GM12892 (cell line): ENCODE measurements at regions not wholly inside any gene's neighbourhood (a gene's known extent, or its start where the extent isn't known, plus 50 kb on each side); places are given as distances from the start of the nearest gene placed in this dataset.

Experiments used
- POLR2A ChIP-seq: IDR thresholded peaks from 2 replicates; pipeline ENCODE4 v1.6.1; 2011; ENCODE audit warnings: low read depth, low read length, control low read depth
- POLR2AphosphoS5 ChIP-seq: IDR thresholded peaks from 2 replicates; pipeline ENCODE4 v1.6.1; 2011; ENCODE audit warnings: low read depth, low read length, control low read depth

GRCh38 chr6:27611451-27611850, 138.5 kb upstream of the ZNF184 start:
- no peak for TF ChIP-seq POLR2AphosphoS5
- TF ChIP-seq POLR2A, result no peak
